ENCODE measurements at regions not wholly inside any gene's neighbourhood (a gene's known extent, or its start where the extent isn't known, plus 50 kb on each side); places are given as distances from the start of the nearest gene placed in this dataset.

DNA sequence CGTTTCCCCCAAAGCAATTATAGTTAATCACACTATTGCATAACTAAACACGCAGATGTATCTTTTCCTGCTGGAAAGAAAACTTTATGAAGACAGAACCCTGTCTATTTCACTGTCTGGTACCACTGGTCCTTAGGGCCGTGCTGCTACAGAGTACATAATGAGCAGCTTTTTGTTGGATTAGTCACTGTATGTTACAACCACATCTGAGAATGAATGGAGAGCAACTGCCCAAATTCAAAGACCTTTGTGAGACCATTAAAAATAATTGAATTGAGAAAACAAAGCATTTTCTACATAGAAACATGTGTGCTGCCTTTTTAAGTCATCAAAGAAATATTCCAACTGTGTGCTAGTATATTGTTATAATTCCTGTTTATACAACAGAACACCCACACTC lies 111.3 kb upstream of the SORCS1 start:
- TF ChIP-seq YY1 (IDR thresholded peaks at IDR 0.05; ENCODE audit: low read depth), result no peak
- no peak for TF ChIP-seq TEAD4 (IDR thresholded peaks at IDR 0.05)
- no peak for TF ChIP-seq CREB1 (IDR thresholded peaks at IDR 0.05; ENCODE audit: low read depth)
- TF ChIP-seq EP300 (IDR thresholded peaks at IDR 0.05; ENCODE audit: borderline replicate concordance), result no peak
- no peak for TF ChIP-seq USF1 (IDR thresholded peaks at IDR 0.05)
- no peak for TF ChIP-seq TCF12 (IDR thresholded peaks at IDR 0.05; ENCODE audit: low read depth)
- no peak for TF ChIP-seq CEBPB (IDR thresholded peaks at IDR 0.05)
- TF ChIP-seq, protein P1, sequence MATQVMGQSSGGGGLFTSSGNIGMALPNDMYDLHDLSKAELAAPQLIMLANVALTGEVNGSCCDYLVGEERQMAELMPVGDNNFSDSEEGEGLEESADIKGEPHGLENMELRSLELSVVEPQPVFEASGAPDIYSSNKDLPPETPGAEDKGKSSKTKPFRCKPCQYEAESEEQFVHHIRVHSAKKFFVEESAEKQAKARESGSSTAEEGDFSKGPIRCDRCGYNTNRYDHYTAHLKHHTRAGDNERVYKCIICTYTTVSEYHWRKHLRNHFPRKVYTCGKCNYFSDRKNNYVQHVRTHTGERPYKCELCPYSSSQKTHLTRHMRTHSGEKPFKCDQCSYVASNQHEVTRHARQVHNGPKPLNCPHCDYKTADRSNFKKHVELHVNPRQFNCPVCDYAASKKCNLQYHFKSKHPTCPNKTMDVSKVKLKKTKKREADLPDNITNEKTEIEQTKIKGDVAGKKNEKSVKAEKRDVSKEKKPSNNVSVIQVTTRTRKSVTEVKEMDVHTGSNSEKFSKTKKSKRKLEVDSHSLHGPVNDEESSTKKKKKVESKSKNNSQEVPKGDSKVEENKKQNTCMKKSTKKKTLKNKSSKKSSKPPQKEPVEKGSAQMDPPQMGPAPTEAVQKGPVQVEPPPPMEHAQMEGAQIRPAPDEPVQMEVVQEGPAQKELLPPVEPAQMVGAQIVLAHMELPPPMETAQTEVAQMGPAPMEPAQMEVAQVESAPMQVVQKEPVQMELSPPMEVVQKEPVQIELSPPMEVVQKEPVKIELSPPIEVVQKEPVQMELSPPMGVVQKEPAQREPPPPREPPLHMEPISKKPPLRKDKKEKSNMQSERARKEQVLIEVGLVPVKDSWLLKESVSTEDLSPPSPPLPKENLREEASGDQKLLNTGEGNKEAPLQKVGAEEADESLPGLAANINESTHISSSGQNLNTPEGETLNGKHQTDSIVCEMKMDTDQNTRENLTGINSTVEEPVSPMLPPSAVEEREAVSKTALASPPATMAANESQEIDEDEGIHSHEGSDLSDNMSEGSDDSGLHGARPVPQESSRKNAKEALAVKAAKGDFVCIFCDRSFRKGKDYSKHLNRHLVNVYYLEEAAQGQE (IDR thresholded peaks at IDR 0.05; ENCODE audit: low read depth), result no peak

Measured in Ishikawa (cell line).